ENCODE measurements at regions not wholly inside any gene's neighbourhood (a gene's known extent, or its start where the extent isn't known, plus 50 kb on each side); places are given as distances from the start of the nearest gene placed in this dataset.
A peak's percentile ranks its signal among the peaks of the same experiment; 100 is the strongest.

DNA sequence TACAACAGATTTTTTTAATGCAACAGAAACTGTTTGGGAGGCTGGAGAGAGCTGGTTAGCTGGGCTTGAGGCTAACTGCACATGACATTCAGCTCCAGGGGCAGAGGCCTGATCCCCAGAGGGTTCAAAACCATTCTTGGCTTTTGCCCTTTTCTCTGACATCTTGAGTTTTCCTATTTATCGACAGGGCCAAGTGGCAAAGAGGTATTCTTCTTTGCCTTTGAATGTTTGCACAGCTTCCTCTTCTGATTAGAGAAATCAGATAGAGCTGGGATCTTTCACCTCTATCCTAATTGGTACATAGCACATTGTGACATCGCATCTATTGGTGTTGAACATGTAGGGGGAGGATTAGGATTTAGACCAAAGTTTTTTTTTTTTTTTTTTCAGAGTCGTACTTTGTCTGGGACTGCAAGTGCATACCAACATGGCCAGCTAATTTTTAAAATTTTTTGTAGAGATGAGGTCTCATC lies 143.7 kb downstream of the ACTBL2 start:
- peak overlapping the region; percentile 16; the same call in 1 of the 3 replicates for H3K4me2 ChIP-seq
- FAIRE-seq: no peak
- H3K9me3 ChIP-seq: no peaks in the 10 kb centered on the region
- TF ChIP-seq CHD4 (IDR thresholded peaks at IDR 0.05; ENCODE audit: borderline replicate concordance) (no peak), CBX8 (IDR thresholded peaks at IDR 0.05) (no peak), EP300 (IDR thresholded peaks at IDR 0.05) (no peak), POLR2A (IDR thresholded peaks at IDR 0.05; ENCODE audit: low read length) (no peak), MYC (IDR thresholded peaks at IDR 0.05; ENCODE audit: borderline replicate concordance, low read length) (no peak), NR3C1 (IDR thresholded peaks at IDR 0.05) (no peak), FOSL2 (IDR thresholded peaks at IDR 0.05) (no peak), FOSL2 (CRISPR knock-in tag; IDR thresholded peaks at IDR 0.05) (no peak), CHD2 (IDR thresholded peaks at IDR 0.05; ENCODE audit: low read length, partially characterized antibody) (no peak)
- TF ChIP-seq, protein P1, sequence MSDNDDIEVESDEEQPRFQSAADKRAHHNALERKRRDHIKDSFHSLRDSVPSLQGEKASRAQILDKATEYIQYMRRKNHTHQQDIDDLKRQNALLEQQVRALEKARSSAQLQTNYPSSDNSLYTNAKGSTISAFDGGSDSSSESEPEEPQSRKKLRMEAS (IDR thresholded peaks at IDR 0.05): no peak
- TF ChIP-seq, protein P2, sequence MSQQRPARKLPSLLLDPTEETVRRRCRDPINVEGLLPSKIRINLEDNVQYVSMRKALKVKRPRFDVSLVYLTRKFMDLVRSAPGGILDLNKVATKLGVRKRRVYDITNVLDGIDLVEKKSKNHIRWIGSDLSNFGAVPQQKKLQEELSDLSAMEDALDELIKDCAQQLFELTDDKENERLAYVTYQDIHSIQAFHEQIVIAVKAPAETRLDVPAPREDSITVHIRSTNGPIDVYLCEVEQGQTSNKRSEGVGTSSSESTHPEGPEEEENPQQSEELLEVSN (IDR thresholded peaks at IDR 0.05; ENCODE audit: borderline replicate concordance, low read depth): no peak
- CTCF ChIA-PET: interaction anchor here (0.7 to 1.5 kb wide), 10 partner anchors 10 to 1511 kb away, joined by 3 to 4 read pairs (median 3); no protein-coding TSS in a partner anchor
- H3K4me1 ChIP-seq: peaks cover 46% of the 10 kb centered on the region
- H3K4me3 ChIP-seq: no peak overlapping the region
- DNase-seq (ENCODE audit: low read depth in 1 of 2, low spot score in 1 of 2): no peak
- 59% methylated on average over 3 of the region's 3 CpGs for WGBS (ENCODE audit: missing lambda C conversion rate)
- ATAC-seq: no peak
- POLR2A ChIA-PET: no interaction called here
- peak overlapping the region in 1 of 2 experiments; percentile 27; a peak in 1 of 6 replicates for H3K27ac ChIP-seq

DNA sequence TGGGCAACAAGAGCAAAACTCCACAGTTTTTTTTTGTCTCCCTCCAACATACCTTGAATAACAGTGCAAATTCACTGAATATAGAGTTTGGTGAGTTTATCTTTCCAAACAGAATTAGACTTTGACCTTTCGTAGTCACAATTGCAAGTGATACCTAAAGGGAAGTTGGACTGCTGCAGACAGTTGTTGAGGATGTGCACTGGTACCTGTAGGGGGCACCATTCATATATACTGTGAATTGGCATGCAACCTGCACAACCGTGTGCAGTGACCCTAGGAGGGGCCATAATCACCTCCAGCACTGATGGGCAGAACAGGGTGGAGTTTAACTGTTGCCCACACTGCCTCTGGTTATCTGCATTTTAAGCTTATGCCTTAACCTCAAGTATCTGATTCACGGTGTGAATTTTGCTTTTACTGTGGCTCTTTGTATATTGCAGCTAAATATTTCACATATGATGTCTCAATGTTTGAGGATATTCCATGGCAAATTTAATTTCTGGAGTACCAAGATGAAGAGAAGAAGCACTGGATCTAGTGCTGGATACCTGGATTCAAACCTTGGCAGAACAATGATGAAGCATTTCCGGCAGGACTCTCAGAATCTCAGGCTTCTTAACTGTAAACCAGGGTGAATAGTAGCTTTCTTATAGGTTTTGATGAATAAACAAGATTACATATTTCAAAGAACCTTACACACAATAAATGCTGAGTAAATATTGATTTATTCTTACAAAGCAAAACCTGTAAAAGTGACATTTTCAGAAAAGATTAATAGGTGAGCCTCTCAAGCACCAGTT lies 144.3 kb downstream of the ACTBL2 start:
- POLR2A ChIA-PET: no interaction called here
- peak; percentile 25 to 74 for DNase-seq (ENCODE audit: low read depth in 1 of 2, low spot score in 1 of 2)
- Histone ChIP-seq H3K4me3 (no peak overlapping the region), H3K4me2 (peak overlapping the region; percentile 16), H3K27ac (peak overlapping the region; percentile 5 to 27; a peak in 2 of 6 replicates), H3K4me1 (peaks cover 46% of the 10 kb centered on the region), H3K9me3 (no peaks in the 10 kb centered on the region)
- 53% methylated on average over 4 of the region's 4 CpGs for WGBS (ENCODE audit: missing lambda C conversion rate)
- ATAC-seq: peak; percentile 63 to 80; a peak in 5 of 6 replicates
- peak; percentile 61 for FAIRE-seq
- CTCF ChIA-PET: interaction anchor here (0.6 to 1.5 kb wide), 8 partner anchors 11 to 441 kb away, joined by 3 to 4 read pairs (median 3); no protein-coding TSS in a partner anchor
- TF ChIP-seq, protein P3, sequence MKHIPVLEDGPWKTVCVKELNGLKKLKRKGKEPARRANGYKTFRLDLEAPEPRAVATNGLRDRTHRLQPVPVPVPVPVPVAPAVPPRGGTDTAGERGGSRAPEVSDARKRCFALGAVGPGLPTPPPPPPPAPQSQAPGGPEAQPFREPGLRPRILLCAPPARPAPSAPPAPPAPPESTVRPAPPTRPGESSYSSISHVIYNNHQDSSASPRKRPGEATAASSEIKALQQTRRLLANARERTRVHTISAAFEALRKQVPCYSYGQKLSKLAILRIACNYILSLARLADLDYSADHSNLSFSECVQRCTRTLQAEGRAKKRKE (CRISPR knock-in tag; IDR thresholded peaks at IDR 0.05; ENCODE audit: low read depth): no peak
- TF ChIP-seq KDM5A (IDR thresholded peaks at IDR 0.05) (no peak), ESRRA (IDR thresholded peaks at IDR 0.05; ENCODE audit: borderline replicate concordance, low read length) (no peak), RARB (CRISPR knock-in tag; IDR thresholded peaks at IDR 0.05) (no peak), CBX2 (IDR thresholded peaks at IDR 0.05; ENCODE audit: borderline replicate concordance, low read depth) (no peak), SMC3 (IDR thresholded peaks at IDR 0.05) (0 out of 3 replicates have a peak, but pooled peaks have one; percentile 23), GATA3 (IDR thresholded peaks at IDR 0.05; ENCODE audit: borderline replicate concordance) (peak; percentile 76), MAZ (IDR thresholded peaks at IDR 0.05; ENCODE audit: borderline replicate concordance, low read depth, low read length) (no peak), RAD21 (conservative IDR thresholded peaks at IDR 0.05 in 1 of 2, IDR thresholded peaks at IDR 0.05 in 1 of 2) (peak; percentile 48 to 60)
- TF ChIP-seq, protein P4, sequence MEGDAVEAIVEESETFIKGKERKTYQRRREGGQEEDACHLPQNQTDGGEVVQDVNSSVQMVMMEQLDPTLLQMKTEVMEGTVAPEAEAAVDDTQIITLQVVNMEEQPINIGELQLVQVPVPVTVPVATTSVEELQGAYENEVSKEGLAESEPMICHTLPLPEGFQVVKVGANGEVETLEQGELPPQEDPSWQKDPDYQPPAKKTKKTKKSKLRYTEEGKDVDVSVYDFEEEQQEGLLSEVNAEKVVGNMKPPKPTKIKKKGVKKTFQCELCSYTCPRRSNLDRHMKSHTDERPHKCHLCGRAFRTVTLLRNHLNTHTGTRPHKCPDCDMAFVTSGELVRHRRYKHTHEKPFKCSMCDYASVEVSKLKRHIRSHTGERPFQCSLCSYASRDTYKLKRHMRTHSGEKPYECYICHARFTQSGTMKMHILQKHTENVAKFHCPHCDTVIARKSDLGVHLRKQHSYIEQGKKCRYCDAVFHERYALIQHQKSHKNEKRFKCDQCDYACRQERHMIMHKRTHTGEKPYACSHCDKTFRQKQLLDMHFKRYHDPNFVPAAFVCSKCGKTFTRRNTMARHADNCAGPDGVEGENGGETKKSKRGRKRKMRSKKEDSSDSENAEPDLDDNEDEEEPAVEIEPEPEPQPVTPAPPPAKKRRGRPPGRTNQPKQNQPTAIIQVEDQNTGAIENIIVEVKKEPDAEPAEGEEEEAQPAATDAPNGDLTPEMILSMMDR (IDR thresholded peaks at IDR 0.05): peak; percentile 54
- TF ChIP-seq, protein P5, sequence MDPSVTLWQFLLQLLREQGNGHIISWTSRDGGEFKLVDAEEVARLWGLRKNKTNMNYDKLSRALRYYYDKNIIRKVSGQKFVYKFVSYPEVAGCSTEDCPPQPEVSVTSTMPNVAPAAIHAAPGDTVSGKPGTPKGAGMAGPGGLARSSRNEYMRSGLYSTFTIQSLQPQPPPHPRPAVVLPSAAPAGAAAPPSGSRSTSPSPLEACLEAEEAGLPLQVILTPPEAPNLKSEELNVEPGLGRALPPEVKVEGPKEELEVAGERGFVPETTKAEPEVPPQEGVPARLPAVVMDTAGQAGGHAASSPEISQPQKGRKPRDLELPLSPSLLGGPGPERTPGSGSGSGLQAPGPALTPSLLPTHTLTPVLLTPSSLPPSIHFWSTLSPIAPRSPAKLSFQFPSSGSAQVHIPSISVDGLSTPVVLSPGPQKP (IDR thresholded peaks at IDR 0.05; ENCODE audit: low read depth, low read length): no peak
